NCI-H526 treated with DMSO at 0.1 percent for 48 hours (cell line): ENCODE measurements at regions not wholly inside any gene's neighbourhood (a gene's known extent, or its start where the extent isn't known, plus 50 kb on each side); places are given as distances from the start of the nearest gene placed in this dataset.

Experiments
- DNase-seq: peaks from one replicate; lab custom pipeline; 2025; lab: John Stamatoyannopoulos, UW

- no peak for DNase-seq
These were observed 133.8 kb upstream of the NT5C1B start for GRCh38 chr2:18723219-18723618.

- no peak for DNase-seq
These were observed 132.7 kb upstream of the NT5C1B start for GRCh38 chr2:18722101-18722500.

- no peak for DNase-seq
These were observed 131.9 kb upstream of the NT5C1B start for GRCh38 chr2:18721038-18721922.

GRCh38 chr2:18719978-18720775 lies 130.8 kb upstream of the NT5C1B start:
- DNase-seq = no peak

GRCh38 chr2:18708203-18708715 lies 118.9 kb upstream of the NT5C1B start:
- no peak for DNase-seq

GRCh38 chr2:18706001-18706400 lies 116.6 kb upstream of the NT5C1B start:
- no peak for DNase-seq

- no peak for DNase-seq
These were observed 114.9 kb upstream of the NT5C1B start for GRCh38 chr2:18704276-18704675.

GRCh38 chr2:18703555-18703954 lies 114.2 kb upstream of the NT5C1B start:
- no peak for DNase-seq

- no peak for DNase-seq
These were observed 112.6 kb upstream of the NT5C1B start for GRCh38 chr2:18701981-18702380.

- no peak for DNase-seq
These were observed 112.2 kb upstream of the NT5C1B start for GRCh38 chr2:18701546-18701945.

- DNase-seq = no peak
These were observed 101.0 kb upstream of the NT5C1B start for GRCh38 chr2:18690342-18690741.

- no peak for DNase-seq
These were observed 95.1 kb upstream of the NT5C1B start for GRCh38 chr2:18684206-18685038.

GRCh38 chr2:18682681-18683080 lies 93.3 kb upstream of the NT5C1B start:
- DNase-seq = no peak

GRCh38 chr2:18677280-18677679 lies 87.9 kb upstream of the NT5C1B start:
- DNase-seq = no peak

- no peak for DNase-seq
These were observed 84.9 kb upstream of the NT5C1B start for GRCh38 chr2:18674309-18674708.

GRCh38 chr2:18671363-18671762 lies 82.0 kb upstream of the NT5C1B start:
- no peak for DNase-seq

- no peak for DNase-seq
These were observed 78.9 kb upstream of the NT5C1B start for GRCh38 chr2:18668221-18668620.

- no peak for DNase-seq
These were observed 75.1 kb upstream of the NT5C1B start for GRCh38 chr2:18664421-18664820.

- DNase-seq = no peak
These were observed 74.5 kb upstream of the NT5C1B start for GRCh38 chr2:18663861-18664260.

- no peak for DNase-seq
These were observed 73.3 kb upstream of the NT5C1B start for GRCh38 chr2:18662689-18663088.

- DNase-seq = no peak
These were observed 70.5 kb upstream of the NT5C1B start for GRCh38 chr2:18659915-18660314.

GRCh38 chr2:18656048-18656447 lies 66.7 kb upstream of the NT5C1B start:
- DNase-seq = no peak
